ENCODE measurements at regions not wholly inside any gene's neighbourhood (a gene's known extent, or its start where the extent isn't known, plus 50 kb on each side); places are given as distances from the start of the nearest gene placed in this dataset.

DNA sequence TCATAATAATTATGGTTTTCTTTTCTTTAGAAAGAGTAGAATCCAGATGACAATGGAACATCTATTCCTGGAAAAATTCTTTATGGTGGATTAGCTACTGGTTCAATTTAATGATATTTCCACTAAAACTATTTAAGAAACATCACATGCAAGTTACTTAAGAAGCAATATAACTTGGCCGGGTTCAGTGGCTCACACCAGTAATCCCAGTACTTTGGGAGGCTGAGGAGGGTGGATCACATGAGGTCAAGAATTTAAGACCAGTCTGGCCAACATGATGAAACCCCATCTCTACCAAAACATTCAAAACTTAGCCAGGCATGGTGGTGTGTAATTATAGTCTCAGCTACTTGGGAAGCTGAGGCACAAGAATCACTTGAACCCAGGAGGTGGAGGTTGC lies 65.9 kb upstream of the SMLR1 start:
- Mint-ChIP-seq H3K9me3 (no peaks in the 10 kb centered on the region), H3K4me1 (peaks cover 8% of the 10 kb centered on the region), H3K4me3 (no peak overlapping the region), H3K36me3 (ENCODE audit: low read depth) (no peaks in the 10 kb centered on the region), H3K27me3 (peaks cover 13% of the 10 kb centered on the region), H3K27ac (no peak overlapping the region)
- intact Hi-C loops (cut with micrococcal nuclease) = loop anchor here (10.0 kb wide), 1 partner anchor 436 kb away; no protein-coding TSS in a partner anchor
- no peak for DNase-seq

DNA sequence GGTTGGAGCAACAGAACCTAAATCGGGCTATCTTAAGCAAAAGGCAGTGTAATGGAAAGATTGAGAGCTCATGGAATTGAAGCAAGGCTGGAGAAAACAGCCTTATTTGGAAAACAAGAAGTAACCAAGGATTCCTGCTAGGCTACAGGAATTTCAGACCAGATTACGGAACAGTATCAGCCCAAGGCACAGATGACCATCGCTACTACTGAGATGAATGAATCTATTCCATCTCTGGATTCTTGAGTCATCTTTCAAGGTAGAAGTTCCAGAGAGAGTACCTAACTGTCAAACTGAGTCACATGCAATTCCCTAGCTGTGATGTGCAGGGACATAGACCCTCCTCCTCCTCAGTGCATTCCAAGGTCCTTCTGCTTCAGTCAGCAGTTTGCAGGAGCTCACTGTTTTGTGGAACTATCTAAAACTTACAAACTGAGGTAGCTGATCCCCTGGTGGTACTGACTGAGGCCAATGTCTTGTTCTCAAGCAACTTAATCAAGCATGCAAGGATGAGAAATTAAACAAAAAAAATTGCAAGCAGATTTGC lies 62.0 kb upstream of the SMLR1 start:
- H3K4me3 Mint-ChIP-seq = no peak overlapping the region
- no peak overlapping the region for H3K27ac Mint-ChIP-seq
- no peaks in the 10 kb centered on the region for H3K9me3 Mint-ChIP-seq
- H3K4me1 Mint-ChIP-seq = no peaks in the 10 kb centered on the region
- intact Hi-C loops (cut with micrococcal nuclease) = loop anchor here (10.0 kb wide), 1 partner anchor 440 kb away; no protein-coding TSS in a partner anchor
- peaks cover 14% of the 10 kb centered on the region for H3K27me3 Mint-ChIP-seq
- no peak for DNase-seq
- H3K36me3 Mint-ChIP-seq (ENCODE audit: low read depth) = no peaks in the 10 kb centered on the region

DNA sequence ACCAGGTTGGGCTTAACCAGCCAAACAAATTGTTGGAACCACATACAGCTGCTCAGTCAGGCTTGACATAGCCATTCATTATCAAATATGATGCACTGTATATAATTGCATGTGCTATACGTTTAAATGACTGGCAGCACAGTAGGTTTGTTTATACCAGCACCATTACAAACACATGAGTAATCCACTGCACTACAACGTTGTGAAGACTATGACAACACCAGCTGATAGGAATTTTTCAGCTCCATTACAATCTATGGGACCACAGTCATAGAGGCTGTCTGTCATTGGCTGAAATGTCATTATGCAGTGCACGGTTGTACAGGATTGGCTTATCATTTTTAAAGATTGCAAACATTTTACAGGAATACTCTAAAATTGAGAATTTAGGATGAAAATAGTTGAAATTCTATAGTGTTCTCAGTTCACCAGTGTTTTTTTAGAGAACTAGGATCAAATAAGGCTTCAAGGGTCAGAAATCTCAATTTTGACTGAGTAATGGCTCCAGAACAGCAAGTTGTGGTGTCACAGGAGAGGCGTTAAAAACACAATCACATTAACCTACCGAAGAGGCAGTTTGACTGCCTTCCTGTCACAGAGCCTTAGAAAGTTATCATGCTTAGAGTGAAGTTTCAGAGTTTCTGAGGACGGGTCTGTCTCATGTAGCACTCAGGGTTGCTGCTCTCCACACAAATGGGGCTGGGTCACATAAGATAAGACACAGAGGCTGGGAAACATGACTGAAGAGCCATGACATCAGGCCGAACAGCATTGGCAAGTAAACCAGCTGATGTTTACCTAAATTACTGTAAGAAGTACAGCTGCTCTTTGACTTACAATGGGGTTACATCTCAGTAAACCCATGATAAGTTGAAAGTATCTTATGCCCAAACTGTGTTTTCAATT lies 60.7 kb upstream of the SMLR1 start:
- no peaks in the 10 kb centered on the region for H3K36me3 Mint-ChIP-seq (ENCODE audit: low read depth)

DNA sequence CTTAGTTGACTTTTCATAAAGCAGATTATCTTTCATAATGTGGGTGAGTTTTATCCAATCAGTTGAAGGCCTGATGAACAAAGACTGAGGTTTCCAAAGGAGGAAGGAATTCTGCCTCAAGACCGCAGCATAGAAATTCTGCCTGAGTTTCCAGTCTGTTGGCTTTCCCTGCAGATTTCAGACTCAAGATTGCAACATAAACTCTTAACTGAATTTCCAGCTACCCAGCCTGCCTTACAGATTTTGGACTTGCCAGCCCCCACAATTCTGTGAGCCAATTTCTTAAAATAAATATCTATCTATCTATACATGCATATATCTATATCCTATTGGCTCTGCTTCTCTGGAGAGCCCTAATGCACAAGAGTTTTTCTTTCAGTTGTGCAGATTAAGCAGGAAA lies 57.3 kb upstream of the SMLR1 start:
- Mint-ChIP-seq H3K4me3 (no peak overlapping the region), H3K9me3 (no peaks in the 10 kb centered on the region), H3K27ac (no peak overlapping the region), H3K36me3 (ENCODE audit: low read depth) (no peaks in the 10 kb centered on the region), H3K4me1 (no peaks in the 10 kb centered on the region), H3K27me3 (peaks cover 5% of the 10 kb centered on the region)
- intact Hi-C loops (cut with micrococcal nuclease) = loop anchor here (10.0 kb wide), 1 partner anchor 445 kb away; no protein-coding TSS in a partner anchor
- DNase-seq = no peak

More for the DNA sequence above, 60.7 kb upstream of the SMLR1 start:
- no peaks in the 10 kb centered on the region for H3K9me3 Mint-ChIP-seq
- DNase-seq = no peak
- H3K27me3 Mint-ChIP-seq = peaks cover 14% of the 10 kb centered on the region
- H3K4me3 Mint-ChIP-seq = no peak overlapping the region
- H3K27ac Mint-ChIP-seq = no peak overlapping the region
- intact Hi-C loops (cut with micrococcal nuclease) = loop anchor here (10.0 kb wide), 1 partner anchor 442 kb away; no protein-coding TSS in a partner anchor
- no peaks in the 10 kb centered on the region for H3K4me1 Mint-ChIP-seq

DNA sequence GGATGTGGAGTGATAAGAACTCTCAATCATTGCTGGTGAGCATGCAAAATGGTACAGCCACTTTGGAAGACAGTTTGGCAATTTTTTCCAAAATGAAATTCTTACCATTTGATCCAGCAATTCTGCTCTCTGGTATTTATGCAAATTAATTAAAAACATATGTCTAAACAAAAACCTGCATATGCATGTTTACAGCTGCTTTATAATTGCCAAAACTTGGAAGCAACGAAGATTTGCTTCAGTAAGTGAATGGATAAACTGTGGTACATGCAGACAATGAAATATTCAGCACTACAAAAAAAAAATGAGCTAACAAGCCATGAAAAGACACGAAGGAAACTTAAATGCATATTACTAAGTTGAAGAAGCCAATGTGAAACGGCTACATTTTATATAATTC lies 55.5 kb upstream of the SMLR1 start:
- no peak for DNase-seq
- H3K27me3 Mint-ChIP-seq = peaks cover 2% of the 10 kb centered on the region
- no peaks in the 10 kb centered on the region for H3K9me3 Mint-ChIP-seq
- no peak overlapping the region for H3K27ac Mint-ChIP-seq
- intact Hi-C loops (cut with micrococcal nuclease) = no loop called here
- peaks cover 6% of the 10 kb centered on the region for H3K4me1 Mint-ChIP-seq
- no peak overlapping the region for H3K4me3 Mint-ChIP-seq
- H3K36me3 Mint-ChIP-seq (ENCODE audit: low read depth) = no peaks in the 10 kb centered on the region

DNA sequence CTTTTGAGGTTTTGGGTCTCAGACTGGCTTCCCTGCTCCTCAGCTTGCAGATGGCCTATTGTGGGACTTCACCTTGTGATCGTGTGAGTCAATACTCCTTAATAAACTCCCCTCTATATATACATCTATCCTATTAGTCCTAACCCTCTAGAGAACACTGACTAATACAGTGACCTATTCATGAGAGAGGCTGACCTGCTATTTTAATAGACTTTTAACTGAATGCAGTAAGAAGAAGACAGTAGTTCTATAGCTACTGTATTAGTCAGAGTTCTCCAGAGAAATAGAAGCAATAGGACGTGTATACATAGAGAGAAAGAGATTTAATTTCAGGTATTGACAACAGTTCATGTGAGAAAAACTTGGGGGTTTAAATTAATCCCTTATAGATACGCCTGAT lies 53.3 kb upstream of the SMLR1 start:
- H3K27ac Mint-ChIP-seq = no peak overlapping the region
- H3K4me3 Mint-ChIP-seq = no peak overlapping the region
- peaks cover 15% of the 10 kb centered on the region for H3K4me1 Mint-ChIP-seq
- H3K36me3 Mint-ChIP-seq (ENCODE audit: low read depth) = no peaks in the 10 kb centered on the region
- H3K27me3 Mint-ChIP-seq = peaks cover 1% of the 10 kb centered on the region
- intact Hi-C loops (cut with micrococcal nuclease) = no loop called here
- H3K9me3 Mint-ChIP-seq = no peaks in the 10 kb centered on the region
- DNase-seq = no peak

DNA sequence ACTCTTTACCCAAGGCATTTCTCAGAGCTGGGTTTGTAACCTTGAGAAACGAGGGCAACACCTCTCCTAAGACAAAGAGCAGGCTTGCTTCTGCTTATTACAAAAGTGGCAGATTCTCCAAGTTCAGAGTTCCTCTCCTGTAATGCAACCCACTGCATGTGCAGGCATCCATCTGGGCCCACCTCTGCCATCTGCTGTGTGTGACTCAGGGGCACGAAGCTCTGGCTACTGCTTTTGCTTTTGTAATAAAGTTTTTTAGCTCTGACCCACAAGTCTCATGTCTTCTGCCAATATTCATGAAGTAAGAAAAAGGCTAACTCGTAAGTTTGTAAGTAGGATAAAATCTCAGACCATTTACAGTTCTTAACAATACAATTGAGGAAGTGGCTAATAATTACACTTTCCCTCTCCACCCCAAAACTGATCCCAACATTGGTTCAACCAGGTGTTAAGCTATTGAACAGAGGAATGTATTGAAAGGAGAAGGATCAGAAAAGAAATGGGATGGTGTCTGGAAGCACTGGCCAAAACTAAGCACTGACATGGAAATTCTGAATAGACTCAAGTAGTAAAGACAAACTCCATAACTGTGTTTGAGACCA lies 51.7 kb upstream of the SMLR1 start:
- no peak overlapping the region for H3K27ac Mint-ChIP-seq
- intact Hi-C loops (cut with micrococcal nuclease) = no loop called here
- no peak overlapping the region for H3K4me3 Mint-ChIP-seq
- no peaks in the 10 kb centered on the region for H3K36me3 Mint-ChIP-seq (ENCODE audit: low read depth)
- no peaks in the 10 kb centered on the region for H3K27me3 Mint-ChIP-seq
- DNase-seq = no peak
- peaks cover 9% of the 10 kb centered on the region for H3K9me3 Mint-ChIP-seq
- peaks cover 22% of the 10 kb centered on the region for H3K4me1 Mint-ChIP-seq

DNA sequence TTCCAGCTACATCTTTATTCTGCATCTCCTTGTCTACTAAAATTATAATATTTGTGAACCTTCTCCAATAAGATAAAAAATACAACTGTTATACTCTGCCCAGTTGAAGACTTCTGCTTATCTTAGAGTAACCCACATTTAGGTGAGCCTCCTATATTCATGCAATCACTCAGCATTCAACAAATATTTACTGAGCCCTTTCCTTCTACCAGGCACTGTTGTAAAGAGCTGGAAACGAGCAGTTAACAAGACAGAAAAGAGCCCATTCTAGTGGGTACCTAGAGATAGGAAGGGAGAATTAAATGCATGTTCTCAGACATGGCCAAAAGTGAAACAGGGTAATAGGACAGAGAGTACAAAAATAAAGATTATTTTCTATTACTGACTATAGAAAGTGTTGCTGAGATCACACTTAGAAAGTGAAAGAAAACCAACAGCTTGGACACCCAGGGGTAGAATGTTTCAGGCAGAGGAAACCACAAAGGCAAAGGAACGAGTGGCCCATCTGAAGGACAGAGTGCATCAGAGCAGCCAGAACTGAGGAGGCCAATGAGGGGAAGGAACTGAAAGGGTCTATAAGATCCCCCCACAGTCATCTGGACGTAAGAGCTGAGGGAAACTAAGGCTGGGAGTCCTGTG lies 50.8 kb upstream of the SMLR1 start:
- H3K4me3 Mint-ChIP-seq = no peak overlapping the region
- H3K27me3 Mint-ChIP-seq = no peaks in the 10 kb centered on the region
- peaks cover 9% of the 10 kb centered on the region for H3K9me3 Mint-ChIP-seq
- H3K36me3 Mint-ChIP-seq (ENCODE audit: low read depth) = no peaks in the 10 kb centered on the region
- intact Hi-C loops (cut with micrococcal nuclease) = no loop called here
- peak; percentile 63 for DNase-seq
- peaks cover 23% of the 10 kb centered on the region for H3K4me1 Mint-ChIP-seq
- no peak overlapping the region for H3K27ac Mint-ChIP-seq

All from activated CD4-positive, alpha-beta T cell treated with anti-CD3 and anti-CD28 coated beads, Interleukin-2, amount 10 ng/mL, durations not matched to agents 24 days and 14 days (primary cell).